ENCODE measurements at regions not wholly inside any gene's neighbourhood (a gene's known extent, or its start where the extent isn't known, plus 50 kb on each side); places are given as distances from the start of the nearest gene placed in this dataset.
A peak's percentile ranks its signal among the peaks of the same experiment; 100 is the strongest.

DNA sequence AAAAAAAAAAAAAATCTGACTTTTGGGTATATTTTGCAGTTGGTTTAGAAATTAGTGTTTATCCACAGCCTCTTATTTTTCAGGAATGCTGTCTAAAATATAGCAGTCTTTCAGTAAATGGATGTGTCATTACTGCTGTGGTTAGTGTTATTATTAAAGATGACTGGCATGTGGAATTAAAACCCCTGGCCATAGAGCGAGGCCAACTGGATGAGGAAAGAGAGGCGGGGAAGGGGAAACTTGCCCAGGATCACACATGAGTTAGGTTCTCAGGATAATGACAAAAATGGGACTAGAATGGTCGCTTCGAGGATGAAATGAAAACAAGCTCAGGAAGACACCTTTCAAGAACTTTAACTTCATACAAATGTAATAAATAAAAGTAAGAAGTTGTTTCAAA lies 57.4 kb upstream of the APCDD1 start:
- Mint-ChIP-seq H3K27ac (no peak overlapping the region), H3K27me3 (peaks cover 5 to 11% of the 10 kb centered on the region in 2 donors), H3K4me1 (no peaks in the 10 kb centered on the region), H3K9me3 (no peaks in the 10 kb centered on the region), H3K4me3 (no peak overlapping the region), H3K36me3 (no peaks in the 10 kb centered on the region)
- no peak overlapping the region for H3K4me3 ChIP-seq (ENCODE audit: control insufficient read depth in 1 of 2, extremely low read depth in 1 of 2, low read length in 1 of 2)
- H3K4me1 ChIP-seq (ENCODE audit: control insufficient read depth in 1 of 2, extremely low read depth in 1 of 2, insufficient read depth in 2 of 2, low read length in 2 of 2): no peaks in the 10 kb centered on the region
- H3K9me3 ChIP-seq: no peaks in the 10 kb centered on the region
- ChIA-PET POLR2A (interaction anchor here (0.5 to 0.7 kb wide), 2 partner anchors 39 to 1363 kb away, joined by 8 to 16 read pairs; no protein-coding TSS in a partner anchor), CTCF (interaction anchor here in 1 of 2 donors (0.7 kb wide), 1 partner anchor 206 kb away, joined by 3 read pairs; no protein-coding TSS in a partner anchor)
- H3K36me3 ChIP-seq (ENCODE audit: control insufficient read depth in 2 of 2, extremely low read depth in 1 of 2, insufficient read depth in 1 of 2, low read length in 1 of 2): no peaks in the 10 kb centered on the region
- no CpG with 5 or more reads among the region's 4 CpGs for WGBS (ENCODE audit: insufficient coverage)
- peaks cover 0 to 2% of the 10 kb centered on the region in 2 experiments for H3K27me3 ChIP-seq (replicated peaks in 1 of 2; ENCODE audit: control insufficient read depth in 2 of 2, extremely low read depth in 1 of 2, insufficient read depth in 2 of 2, low read length in 1 of 2)
- DNase-seq (no peak), ATAC-seq (replicated peaks in 1 of 4) (no peak)
- H3K27ac ChIP-seq (ENCODE audit: low read length): no peak overlapping the region

DNA sequence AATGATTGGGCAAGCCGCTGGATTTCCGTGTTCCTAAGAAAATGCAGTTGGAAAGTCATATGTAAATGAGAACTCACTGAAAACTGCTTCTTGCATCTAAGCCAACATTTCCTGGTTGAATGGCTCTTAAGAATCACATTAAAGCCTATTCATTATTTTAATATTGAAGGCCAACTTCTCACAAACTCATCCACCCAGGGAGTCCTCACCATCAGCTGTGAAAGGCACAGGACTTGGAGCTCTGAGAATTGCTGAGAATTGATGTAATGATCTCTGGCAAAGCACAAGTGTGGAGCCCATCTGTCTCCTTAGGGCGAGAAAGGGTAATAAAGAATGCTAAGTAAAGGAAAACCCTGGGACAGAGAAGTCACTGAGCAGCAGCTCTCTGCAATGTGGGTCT lies 55.9 kb upstream of the APCDD1 start:
- POLR2A ChIA-PET: no interaction called here

DNA sequence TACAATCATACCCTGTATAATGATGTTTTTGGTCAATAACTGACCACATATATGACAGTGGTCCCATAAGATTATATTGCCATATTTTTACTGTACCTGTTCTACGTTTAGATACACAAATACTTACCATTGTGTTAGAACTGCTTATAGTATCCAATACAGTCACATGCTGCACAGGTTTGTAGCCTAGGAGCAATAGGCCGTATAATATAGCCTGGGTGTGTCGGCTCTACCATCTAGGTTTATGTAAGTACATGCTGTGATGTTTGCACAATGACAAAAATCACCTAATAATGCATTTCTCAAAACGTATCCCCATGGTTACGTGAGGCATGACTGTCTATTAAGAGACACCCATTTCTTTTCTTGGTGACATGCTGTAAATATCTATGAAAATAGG lies 55.0 kb upstream of the APCDD1 start:
- DNase-seq: no peak
- peaks cover 4 to 5% of the 10 kb centered on the region in 2 donors for H3K27me3 Mint-ChIP-seq
- POLR2A ChIA-PET: interaction anchor here in 1 of 2 donors (0.6 kb wide), 1 partner anchor 323 kb away, joined by 3 read pairs; no protein-coding TSS in a partner anchor
- no peak for ATAC-seq (replicated peaks in 1 of 4)
- H3K27ac Mint-ChIP-seq: no peak overlapping the region
- no peak overlapping the region for H3K4me3 Mint-ChIP-seq
- CTCF ChIA-PET: no interaction called here
- H3K36me3 Mint-ChIP-seq: no peaks in the 10 kb centered on the region
- WGBS (ENCODE audit: insufficient coverage): no CpG with 5 or more reads among the region's 5 CpGs
- no peaks in the 10 kb centered on the region for H3K9me3 Mint-ChIP-seq
- H3K36me3 ChIP-seq (ENCODE audit: control insufficient read depth in 2 of 2, extremely low read depth in 1 of 2, insufficient read depth in 1 of 2, low read length in 1 of 2): no peaks in the 10 kb centered on the region
- H3K9me3 ChIP-seq: no peaks in the 10 kb centered on the region
- no peak overlapping the region for H3K4me3 ChIP-seq (ENCODE audit: control insufficient read depth in 1 of 2, extremely low read depth in 1 of 2, low read length in 1 of 2)
- peaks cover 0 to 3% of the 10 kb centered on the region in 2 experiments for H3K27me3 ChIP-seq (replicated peaks in 1 of 2; ENCODE audit: control insufficient read depth in 2 of 2, extremely low read depth in 1 of 2, insufficient read depth in 2 of 2, low read length in 1 of 2)
- no peaks in the 10 kb centered on the region for H3K4me1 Mint-ChIP-seq
- H3K4me1 ChIP-seq (ENCODE audit: control insufficient read depth in 1 of 2, extremely low read depth in 1 of 2, insufficient read depth in 2 of 2, low read length in 2 of 2): no peaks in the 10 kb centered on the region
- no peak overlapping the region for H3K27ac ChIP-seq (ENCODE audit: low read length)

More for the DNA sequence above, 55.9 kb upstream of the APCDD1 start:
- H3K27ac ChIP-seq (ENCODE audit: low read length): no peak overlapping the region
- peaks cover 0 to 2% of the 10 kb centered on the region in 2 experiments for H3K27me3 ChIP-seq (replicated peaks in 1 of 2; ENCODE audit: control insufficient read depth in 2 of 2, extremely low read depth in 1 of 2, insufficient read depth in 2 of 2, low read length in 1 of 2)
- H3K27ac Mint-ChIP-seq: no peak overlapping the region
- H3K36me3 ChIP-seq (ENCODE audit: control insufficient read depth in 2 of 2, extremely low read depth in 1 of 2, insufficient read depth in 1 of 2, low read length in 1 of 2): no peaks in the 10 kb centered on the region
- no peaks in the 10 kb centered on the region for H3K4me1 Mint-ChIP-seq
- H3K9me3 ChIP-seq: no peaks in the 10 kb centered on the region
- no peak for DNase-seq
- H3K9me3 Mint-ChIP-seq: no peaks in the 10 kb centered on the region
- CTCF ChIA-PET: no interaction called here
- H3K36me3 Mint-ChIP-seq: no peaks in the 10 kb centered on the region
- H3K4me1 ChIP-seq (ENCODE audit: control insufficient read depth in 1 of 2, extremely low read depth in 1 of 2, insufficient read depth in 2 of 2, low read length in 2 of 2): no peaks in the 10 kb centered on the region
- no peak overlapping the region for H3K4me3 Mint-ChIP-seq
- no peak overlapping the region for H3K4me3 ChIP-seq (ENCODE audit: control insufficient read depth in 1 of 2, extremely low read depth in 1 of 2, low read length in 1 of 2)
- WGBS (ENCODE audit: insufficient coverage): no CpG with 5 or more reads among the region's 3 CpGs
- no peak for ATAC-seq (replicated peaks in 1 of 4)
- peaks cover 5% of the 10 kb centered on the region in 2 donors for H3K27me3 Mint-ChIP-seq

DNA sequence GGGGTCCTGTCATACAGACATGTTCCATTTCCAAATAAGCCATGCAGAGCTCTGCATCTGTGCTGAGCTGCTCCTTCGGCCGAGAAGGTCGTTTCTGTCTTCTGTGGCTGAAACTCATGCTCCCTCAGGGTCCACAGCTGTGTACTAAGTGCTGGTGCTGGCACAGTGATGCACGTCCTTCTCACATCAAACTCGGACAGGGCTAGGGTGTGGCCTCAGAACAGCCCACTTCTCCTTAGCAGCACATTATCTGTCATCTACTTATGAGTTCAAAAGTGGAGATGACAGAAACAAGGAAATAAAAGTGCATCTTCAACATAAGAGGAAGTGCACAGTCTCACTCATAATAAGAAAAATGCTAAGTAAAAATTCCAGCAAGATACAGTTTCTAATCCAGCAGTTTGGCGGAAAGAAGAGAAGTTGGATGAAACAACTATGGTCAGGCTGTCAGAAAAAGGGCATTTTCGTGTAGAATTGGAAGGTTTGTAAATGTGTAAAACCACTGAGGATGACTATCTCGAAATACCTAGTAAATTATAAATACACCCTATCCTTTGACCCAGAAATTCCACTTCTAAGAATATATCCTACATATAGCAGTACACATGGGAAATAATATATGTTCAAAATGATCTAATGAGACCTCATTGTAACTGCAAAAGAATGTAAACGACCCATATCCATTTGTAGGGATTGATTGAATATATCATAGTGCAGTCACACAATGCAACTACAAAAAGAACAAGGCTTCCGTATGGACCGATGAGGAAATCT lies 53.7 kb upstream of the APCDD1 start:
- no peak for ATAC-seq (replicated peaks in 1 of 4)
- H3K27ac ChIP-seq (ENCODE audit: low read length): no peak overlapping the region
- POLR2A ChIA-PET: no interaction called here

DNA sequence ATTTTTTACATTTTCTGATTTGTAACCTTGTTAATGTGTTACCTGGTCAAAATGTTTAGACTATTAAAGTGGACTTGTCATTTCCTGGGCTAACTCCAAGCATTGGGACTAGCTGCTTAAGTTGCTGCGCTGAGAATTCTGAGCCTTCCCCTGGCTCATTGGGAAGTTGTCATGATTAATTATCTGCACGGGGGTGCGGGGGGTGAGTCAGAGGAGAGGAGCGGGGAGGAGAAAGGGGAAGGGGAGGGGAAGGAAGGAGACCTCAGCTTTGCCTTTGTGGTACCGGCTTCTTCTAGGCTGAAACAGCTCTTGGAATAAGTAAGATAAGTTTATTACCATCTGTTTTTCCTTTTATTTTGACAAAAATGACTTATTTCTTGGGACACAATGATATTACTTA lies 52.9 kb upstream of the APCDD1 start:
- peaks cover 0 to 3% of the 10 kb centered on the region in 2 experiments for H3K27me3 ChIP-seq (replicated peaks in 1 of 2; ENCODE audit: control insufficient read depth in 2 of 2, extremely low read depth in 1 of 2, insufficient read depth in 2 of 2, low read length in 1 of 2)
- ATAC-seq (replicated peaks in 1 of 4) (no peak), DNase-seq (no peak)
- no peak overlapping the region for H3K4me3 ChIP-seq (ENCODE audit: control insufficient read depth in 1 of 2, extremely low read depth in 1 of 2, low read length in 1 of 2)
- H3K4me1 ChIP-seq (ENCODE audit: control insufficient read depth in 1 of 2, extremely low read depth in 1 of 2, insufficient read depth in 2 of 2, low read length in 2 of 2): no peaks in the 10 kb centered on the region
- H3K27ac Mint-ChIP-seq: no peak overlapping the region
- ChIA-PET CTCF (no interaction called here), POLR2A (no interaction called here)
- H3K9me3 Mint-ChIP-seq: no peaks in the 10 kb centered on the region
- H3K27ac ChIP-seq (ENCODE audit: low read length): no peak overlapping the region
- H3K27me3 Mint-ChIP-seq: peaks cover 8 to 10% of the 10 kb centered on the region in 2 donors
- no peaks in the 10 kb centered on the region for H3K4me1 Mint-ChIP-seq
- no peaks in the 10 kb centered on the region for H3K36me3 Mint-ChIP-seq
- WGBS (ENCODE audit: insufficient coverage): 20% methylated on average over 1 of the region's 5 CpGs
- no peaks in the 10 kb centered on the region for H3K9me3 ChIP-seq
- H3K4me3 Mint-ChIP-seq: no peak overlapping the region
- H3K36me3 ChIP-seq (ENCODE audit: control insufficient read depth in 2 of 2, extremely low read depth in 1 of 2, insufficient read depth in 1 of 2, low read length in 1 of 2): no peaks in the 10 kb centered on the region

More for the DNA sequence above, 53.7 kb upstream of the APCDD1 start:
- 87% methylated on average over 3 of the region's 11 CpGs for WGBS (ENCODE audit: insufficient coverage)
- H3K4me3 Mint-ChIP-seq: no peak overlapping the region
- no peaks in the 10 kb centered on the region for H3K4me1 Mint-ChIP-seq
- H3K27me3 ChIP-seq (replicated peaks in 1 of 2; ENCODE audit: control insufficient read depth in 2 of 2, extremely low read depth in 1 of 2, insufficient read depth in 2 of 2, low read length in 1 of 2): peaks cover 0 to 3% of the 10 kb centered on the region in 2 experiments
- H3K9me3 Mint-ChIP-seq: no peaks in the 10 kb centered on the region
- no peaks in the 10 kb centered on the region for H3K9me3 ChIP-seq
- H3K27me3 Mint-ChIP-seq: peaks cover 8 to 10% of the 10 kb centered on the region in 2 donors
- no peaks in the 10 kb centered on the region for H3K4me1 ChIP-seq (ENCODE audit: control insufficient read depth in 1 of 2, extremely low read depth in 1 of 2, insufficient read depth in 2 of 2, low read length in 2 of 2)
- peak in 2 of 35 experiments; percentile 1 to 13 for DNase-seq
- H3K27ac Mint-ChIP-seq: no peak overlapping the region
- H3K36me3 ChIP-seq (ENCODE audit: control insufficient read depth in 2 of 2, extremely low read depth in 1 of 2, insufficient read depth in 1 of 2, low read length in 1 of 2): no peaks in the 10 kb centered on the region
- H3K36me3 Mint-ChIP-seq: no peaks in the 10 kb centered on the region
- no peak overlapping the region for H3K4me3 ChIP-seq (ENCODE audit: control insufficient read depth in 1 of 2, extremely low read depth in 1 of 2, low read length in 1 of 2)
- CTCF ChIA-PET: no interaction called here

DNA sequence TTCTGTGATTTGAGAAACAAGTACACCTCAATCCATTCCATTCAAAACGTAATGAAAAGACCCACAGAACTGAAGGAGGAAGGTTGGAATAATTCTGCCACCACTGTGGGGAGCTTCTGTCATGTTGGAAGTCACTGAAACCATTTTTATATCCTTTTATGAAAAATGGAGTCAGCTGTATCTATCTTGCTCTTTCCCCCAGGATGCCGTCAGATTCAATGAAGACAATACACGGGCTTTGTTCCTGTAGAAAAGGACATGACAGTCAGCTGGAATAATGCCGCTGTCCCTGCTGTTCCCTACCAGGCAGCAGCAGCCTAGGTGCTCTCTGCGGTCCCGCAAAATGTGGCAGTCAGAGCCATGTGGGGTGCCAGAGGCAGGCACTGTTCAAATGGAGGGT lies 52.5 kb upstream of the APCDD1 start:
- no peak overlapping the region for H3K4me3 ChIP-seq (ENCODE audit: control insufficient read depth in 1 of 2, extremely low read depth in 1 of 2, low read length in 1 of 2)
- H3K36me3 ChIP-seq (ENCODE audit: control insufficient read depth in 2 of 2, extremely low read depth in 1 of 2, insufficient read depth in 1 of 2, low read length in 1 of 2): no peaks in the 10 kb centered on the region
- no peak for DNase-seq
- peaks cover 7 to 10% of the 10 kb centered on the region in 2 donors for H3K27me3 Mint-ChIP-seq
- POLR2A ChIA-PET: no interaction called here
- H3K4me3 Mint-ChIP-seq: no peak overlapping the region
- no peak for ATAC-seq (replicated peaks in 1 of 4)
- H3K27me3 ChIP-seq (replicated peaks in 1 of 2; ENCODE audit: control insufficient read depth in 2 of 2, extremely low read depth in 1 of 2, insufficient read depth in 2 of 2, low read length in 1 of 2): peaks cover 0 to 3% of the 10 kb centered on the region in 2 experiments
- no peaks in the 10 kb centered on the region for H3K9me3 ChIP-seq
- CTCF ChIA-PET: no interaction called here
- H3K4me1 ChIP-seq (ENCODE audit: control insufficient read depth in 1 of 2, extremely low read depth in 1 of 2, insufficient read depth in 2 of 2, low read length in 2 of 2): no peaks in the 10 kb centered on the region
- no peaks in the 10 kb centered on the region for H3K36me3 Mint-ChIP-seq
- H3K27ac Mint-ChIP-seq: no peak overlapping the region
- H3K27ac ChIP-seq (ENCODE audit: low read length): no peak overlapping the region
- H3K9me3 Mint-ChIP-seq: no peaks in the 10 kb centered on the region
- no peaks in the 10 kb centered on the region for H3K4me1 Mint-ChIP-seq
- 87% methylated on average over 5 of the region's 6 CpGs for WGBS (ENCODE audit: insufficient coverage)

All from T-cell (primary cell).